ENCODE measurements at regions not wholly inside any gene's neighbourhood (a gene's known extent, or its start where the extent isn't known, plus 50 kb on each side); places are given as distances from the start of the nearest gene placed in this dataset.

DNA sequence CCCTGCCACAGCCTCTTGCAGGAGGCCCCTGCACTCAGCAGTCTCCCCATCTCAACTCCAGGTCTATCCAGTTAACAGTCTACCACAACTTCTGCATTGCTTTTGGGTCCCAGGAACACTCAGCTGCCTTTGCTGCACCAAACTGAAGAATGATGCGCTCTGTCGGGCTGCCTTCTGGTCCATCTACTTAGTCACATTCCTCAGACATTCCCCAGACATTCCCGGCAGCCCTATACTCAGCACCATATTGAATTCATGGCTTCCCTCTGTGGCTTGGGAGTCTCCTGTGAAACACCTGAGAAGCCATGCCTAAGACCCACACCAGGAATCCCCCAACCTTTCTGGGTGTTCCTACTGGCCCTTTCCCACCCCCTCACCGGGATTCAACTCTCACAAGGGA, 99.6 kb upstream of the COL21A1 start:
- TF ChIP-seq, protein P1, sequence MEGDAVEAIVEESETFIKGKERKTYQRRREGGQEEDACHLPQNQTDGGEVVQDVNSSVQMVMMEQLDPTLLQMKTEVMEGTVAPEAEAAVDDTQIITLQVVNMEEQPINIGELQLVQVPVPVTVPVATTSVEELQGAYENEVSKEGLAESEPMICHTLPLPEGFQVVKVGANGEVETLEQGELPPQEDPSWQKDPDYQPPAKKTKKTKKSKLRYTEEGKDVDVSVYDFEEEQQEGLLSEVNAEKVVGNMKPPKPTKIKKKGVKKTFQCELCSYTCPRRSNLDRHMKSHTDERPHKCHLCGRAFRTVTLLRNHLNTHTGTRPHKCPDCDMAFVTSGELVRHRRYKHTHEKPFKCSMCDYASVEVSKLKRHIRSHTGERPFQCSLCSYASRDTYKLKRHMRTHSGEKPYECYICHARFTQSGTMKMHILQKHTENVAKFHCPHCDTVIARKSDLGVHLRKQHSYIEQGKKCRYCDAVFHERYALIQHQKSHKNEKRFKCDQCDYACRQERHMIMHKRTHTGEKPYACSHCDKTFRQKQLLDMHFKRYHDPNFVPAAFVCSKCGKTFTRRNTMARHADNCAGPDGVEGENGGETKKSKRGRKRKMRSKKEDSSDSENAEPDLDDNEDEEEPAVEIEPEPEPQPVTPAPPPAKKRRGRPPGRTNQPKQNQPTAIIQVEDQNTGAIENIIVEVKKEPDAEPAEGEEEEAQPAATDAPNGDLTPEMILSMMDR (conservative IDR thresholded peaks at IDR 0.05; ENCODE audit: low read depth, low read length) = no peak
- no peak for TF ChIP-seq EZH2 (IDR thresholded peaks at IDR 0.05; ENCODE audit: borderline replicate concordance, low read depth, low read length, poor library complexity, severe bottlenecking)

Data from A673 (cell line).